ENCODE measurements at regions not wholly inside any gene's neighbourhood (a gene's known extent, or its start where the extent isn't known, plus 50 kb on each side); places are given as distances from the start of the nearest gene placed in this dataset.

DNA sequence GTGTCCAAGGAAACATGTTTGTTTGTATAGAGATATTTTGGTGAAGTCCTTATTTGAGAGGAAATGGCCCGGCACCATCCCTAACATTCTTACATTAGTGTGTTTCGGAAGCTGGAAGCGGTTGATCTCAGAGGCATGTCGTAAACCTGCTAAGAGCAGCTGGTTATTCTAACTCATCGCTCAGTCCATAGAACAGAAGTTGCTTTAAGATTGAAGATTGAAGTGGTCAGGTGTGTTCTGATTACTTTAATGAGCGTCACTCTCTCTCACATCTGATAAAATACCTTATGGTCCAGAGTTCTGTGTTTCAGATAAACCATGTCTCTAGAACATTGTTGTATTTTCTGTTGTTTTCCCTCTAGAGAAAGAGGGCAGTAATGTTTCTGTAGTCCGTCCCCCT lies 60.2 kb upstream of the FLT1 start (continued):
- TF ChIP-seq RFX5 (IDR thresholded peaks at IDR 0.05; ENCODE audit: borderline replicate concordance, low read depth, low read length) (no peak), CTBP2 (IDR thresholded peaks at IDR 0.05; ENCODE audit: borderline replicate concordance, insufficient read depth, insufficient read length, low read length) (no peak), BRCA1 (IDR thresholded peaks at IDR 0.05; ENCODE audit: low read depth, low read length) (no peak), YY1 (IDR thresholded peaks at IDR 0.05; ENCODE audit: low read depth, low read length) (no peak), JUND (IDR thresholded peaks at IDR 0.05; ENCODE audit: low read length) (no peak), NANOG (IDR thresholded peaks at IDR 0.05; ENCODE audit: insufficient read depth, low read depth, low read length, poor library complexity, severe bottlenecking) (no peak)
